ENCODE measurements at regions not wholly inside any gene's neighbourhood (a gene's known extent, or its start where the extent isn't known, plus 50 kb on each side); places are given as distances from the start of the nearest gene placed in this dataset.

DNA sequence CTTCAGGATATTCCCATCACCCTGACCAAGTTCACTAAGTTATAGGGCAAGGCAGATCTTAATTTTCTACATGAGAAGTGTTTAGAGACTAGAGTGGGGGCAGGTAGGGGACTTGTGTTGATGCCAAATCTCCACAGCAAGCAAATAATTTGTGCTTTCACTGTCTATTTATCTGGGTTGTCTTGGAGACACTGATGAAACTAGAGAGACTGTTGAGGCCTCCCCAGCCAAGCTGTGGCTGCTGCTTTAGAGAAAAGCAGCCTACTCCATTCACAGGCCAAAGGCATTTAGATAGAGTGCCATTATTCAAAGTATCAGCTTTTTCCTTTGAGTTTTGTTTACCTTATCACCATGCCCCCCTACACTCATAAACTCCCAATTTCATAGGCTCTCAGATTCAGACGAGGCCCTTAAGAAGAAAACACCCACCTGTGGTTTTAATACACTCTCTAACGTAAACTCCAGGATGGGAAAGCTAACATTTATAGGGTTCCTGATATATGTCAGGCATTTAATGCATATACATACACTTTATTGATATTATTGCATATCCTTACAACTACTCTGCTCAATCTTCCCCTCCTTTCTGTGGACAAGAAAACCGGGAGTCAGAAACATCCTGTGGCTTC, 130.4 kb upstream of the FOXB1 start:
- no peak for TF ChIP-seq CTCF (IDR thresholded peaks at IDR 0.05; ENCODE audit: insufficient read depth, low read length, poor library complexity, severe bottlenecking)
- TF ChIP-seq EZH2phosphoT487 (conservative IDR thresholded peaks at IDR 0.05; ENCODE audit: low read length), result no peak
